ENCODE measurements at regions not wholly inside any gene's neighbourhood (a gene's known extent, or its start where the extent isn't known, plus 50 kb on each side); places are given as distances from the start of the nearest gene placed in this dataset.

GRCh38 chr15:98570119-98570518 lies 78.2 kb upstream of the IGF1R start (continued):
- TF ChIP-seq ZBTB33 (IDR thresholded peaks at IDR 0.05; ENCODE audit: extremely low read depth, insufficient replicate concordance, low read length) (no peak), CTCF (IDR thresholded peaks at IDR 0.05 in 2 of 3, conservative IDR thresholded peaks at IDR 0.05 in 1 of 3; ENCODE audit: borderline replicate concordance in 1 of 3, insufficient read depth in 1 of 3, low read depth in 2 of 3, low read length in 2 of 3) (no peak), SRF (IDR thresholded peaks at IDR 0.05; ENCODE audit: low read depth) (no peak), MAX (IDR thresholded peaks at IDR 0.05) (no peak)

GRCh38 chr15:98580572-98580971 lies 67.8 kb upstream of the IGF1R start:
- ATAC-seq, result no peak
- no peaks in the 10 kb centered on the region for H3K9me2 ChIP-seq (ENCODE audit: insufficient read depth)
- intact Hi-C loops (cut with micrococcal nuclease), result no loop called here
- ChIA-PET CTCF (interaction anchor here (1.7 kb wide), 1 partner anchor 79 kb away, joined by 3 read pairs; no protein-coding TSS in a partner anchor), POLR2A (no interaction called here), RAD21 (ENCODE audit: low non-redundant PET in 1 of 2, low total read pairs in 2 of 2, uncharacterized antibody in 2 of 2, unreplicated experiment in 2 of 2) (no interaction called here)
- H2AFZ ChIP-seq (ENCODE audit: low read depth, low read length, poor library complexity, severe bottlenecking), result no peak overlapping the region
- no peak for DNase-seq (ENCODE audit: low read depth, low spot score)
- no peak overlapping the region for H3K27ac ChIP-seq (ENCODE audit: low read depth, low read length)
- H3K79me2 ChIP-seq (ENCODE audit: insufficient read depth, low read length), result no peaks in the 10 kb centered on the region
- no peaks in the 10 kb centered on the region for H3K9me3 ChIP-seq (ENCODE audit: control insufficient read depth in 1 of 2, insufficient read depth in 1 of 2, low read depth in 1 of 2, low read length in 2 of 2)
- H3K4me1 ChIP-seq (ENCODE audit: control insufficient read depth in 1 of 2, insufficient read depth in 2 of 2, low read length in 2 of 2), result no peaks in the 10 kb centered on the region
- no peak for TF ChIP-seq ATF3 (IDR thresholded peaks at IDR 0.05)
- no peak for TF ChIP-seq CEBPB (IDR thresholded peaks at IDR 0.05; ENCODE audit: low read depth)
- TF ChIP-seq ZFX (IDR thresholded peaks at IDR 0.05), result no peak
- no peak for TF ChIP-seq EZH2phosphoT487 (IDR thresholded peaks at IDR 0.05; ENCODE audit: borderline replicate concordance)
- no peak for TF ChIP-seq SP1 (IDR thresholded peaks at IDR 0.05; ENCODE audit: low read depth)
- no peak for TF ChIP-seq JUND (IDR thresholded peaks at IDR 0.05)
- TF ChIP-seq MAX (IDR thresholded peaks at IDR 0.05), result no peak
- TF ChIP-seq FOSL1 (IDR thresholded peaks at IDR 0.05; ENCODE audit: low read depth), result no peak
- TF ChIP-seq RAD21 (IDR thresholded peaks at IDR 0.05; ENCODE audit: low read depth), result no peak
- no peak for TF ChIP-seq YY1 (IDR thresholded peaks at IDR 0.05; ENCODE audit: extremely low read depth, insufficient replicate concordance, low read depth, low read length)
- TF ChIP-seq CBX3 (IDR thresholded peaks at IDR 0.05; ENCODE audit: low read depth), result no peak
- TF ChIP-seq EZH2 (IDR thresholded peaks at IDR 0.05), result no peak
- no peak for TF ChIP-seq REST (IDR thresholded peaks at IDR 0.05; ENCODE audit: low read depth)
- no peak for TF ChIP-seq ZNF274 (IDR thresholded peaks at IDR 0.05; ENCODE audit: low read depth, low read length)
- no peak for TF ChIP-seq SRF (IDR thresholded peaks at IDR 0.05; ENCODE audit: low read depth)
- H3K4me3 ChIP-seq (replicated peaks in 1 of 2; ENCODE audit: low read depth in 1 of 2, low read length in 2 of 2), result no peak overlapping the region
- BruUV-seq (replicated peaks), result no TSS peak
- no peak overlapping the region for H3K4me2 ChIP-seq (ENCODE audit: low read length)
- H3K36me3 ChIP-seq (ENCODE audit: control insufficient read depth in 1 of 2, insufficient read depth in 2 of 2, low read length in 2 of 2), result no peaks in the 10 kb centered on the region
- peaks cover 42% of the 10 kb centered on the region for H3K27me3 ChIP-seq (ENCODE audit: insufficient read depth, low read length)
- H3K9ac ChIP-seq (ENCODE audit: low read length), result no peak overlapping the region
- H4K20me1 ChIP-seq (ENCODE audit: insufficient read depth), result no peaks in the 10 kb centered on the region
